ENCODE measurements at regions not wholly inside any gene's neighbourhood (a gene's known extent, or its start where the extent isn't known, plus 50 kb on each side); places are given as distances from the start of the nearest gene placed in this dataset.
A peak's percentile ranks its signal among the peaks of the same experiment; 100 is the strongest.

DNA sequence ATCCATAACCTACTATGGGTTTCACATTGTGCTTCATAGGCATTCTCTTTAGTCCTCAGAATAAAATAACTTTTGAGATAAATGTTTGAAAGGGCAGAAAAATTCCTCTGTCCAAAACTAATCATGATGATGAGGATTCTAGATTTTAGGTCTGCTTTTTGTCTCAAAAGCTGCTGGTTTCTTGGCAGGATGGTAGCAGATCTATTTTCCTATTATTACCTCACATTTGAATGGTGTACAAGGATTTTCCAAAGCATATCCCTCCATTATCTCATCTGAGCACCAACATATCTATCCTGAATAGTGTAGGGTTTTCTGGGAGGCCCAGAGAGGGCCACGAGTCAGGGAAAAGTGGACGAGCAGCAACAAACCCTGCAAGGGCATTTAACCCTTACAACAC, 201.9 kb downstream of the PLPP3 start:
- WGBS, result 67% methylated on average over 2 of the region's 2 CpGs
- peaks cover 21% of the 10 kb centered on the region for H3K4me1 ChIP-seq
- DNase-seq (ENCODE audit: low spot score in 2 of 2), result no peak

DNA sequence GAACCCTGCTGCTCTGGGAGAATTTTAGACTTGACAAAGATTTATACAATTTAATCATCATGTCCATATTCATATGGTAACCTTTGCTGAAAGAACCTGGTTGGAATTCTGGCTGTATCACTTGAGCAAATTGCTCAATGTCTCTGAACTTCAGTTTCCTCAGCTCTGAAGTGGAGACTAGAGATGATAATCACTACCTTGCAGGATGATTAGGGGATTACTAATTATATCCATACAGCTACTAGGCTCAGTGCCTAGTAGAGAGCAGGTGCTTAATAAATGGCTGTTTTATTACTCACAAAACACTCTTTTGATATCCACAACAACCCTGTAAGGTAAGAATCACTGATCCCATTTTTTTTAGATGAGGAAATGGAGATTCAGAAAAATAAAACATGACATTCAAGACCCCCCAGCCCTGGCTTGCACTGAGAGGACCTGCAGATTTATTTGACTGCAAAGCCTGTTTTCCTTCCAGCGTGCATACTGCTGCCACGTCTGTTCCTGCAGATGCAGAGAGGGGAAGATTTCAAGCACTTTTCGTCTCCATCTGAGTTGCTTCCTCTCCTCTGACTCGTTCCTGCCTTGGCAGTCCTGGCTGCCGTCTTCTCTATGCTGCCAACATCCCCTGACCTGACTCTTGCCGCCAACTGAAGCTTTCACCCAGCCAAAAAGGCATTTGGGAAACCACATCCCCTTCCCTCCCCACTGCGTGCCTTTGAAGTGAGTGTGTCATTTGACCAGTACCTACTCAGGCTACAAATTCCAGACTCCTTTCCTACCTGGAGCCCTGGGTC, 203.0 kb downstream of the PLPP3 start:
- no peaks in the 10 kb centered on the region for H3K9me3 ChIP-seq
- peaks cover 4% of the 10 kb centered on the region for H3K27me3 ChIP-seq
- H3K27ac ChIP-seq, result peak overlapping the region; percentile 46
- 22% methylated on average over 7 of the region's 7 CpGs for WGBS
- no peaks in the 10 kb centered on the region for H3K36me3 ChIP-seq
- peak in 1 of 2 donors; percentile 75 for DNase-seq (ENCODE audit: low spot score in 2 of 2)
- TF ChIP-seq EP300 (IDR thresholded peaks at IDR 0.05) (no peak), POLR2AphosphoS5 (IDR thresholded peaks at IDR 0.05) (no peak), POLR2A (IDR thresholded peaks at IDR 0.05) (no peak)
- TF ChIP-seq, protein P1, sequence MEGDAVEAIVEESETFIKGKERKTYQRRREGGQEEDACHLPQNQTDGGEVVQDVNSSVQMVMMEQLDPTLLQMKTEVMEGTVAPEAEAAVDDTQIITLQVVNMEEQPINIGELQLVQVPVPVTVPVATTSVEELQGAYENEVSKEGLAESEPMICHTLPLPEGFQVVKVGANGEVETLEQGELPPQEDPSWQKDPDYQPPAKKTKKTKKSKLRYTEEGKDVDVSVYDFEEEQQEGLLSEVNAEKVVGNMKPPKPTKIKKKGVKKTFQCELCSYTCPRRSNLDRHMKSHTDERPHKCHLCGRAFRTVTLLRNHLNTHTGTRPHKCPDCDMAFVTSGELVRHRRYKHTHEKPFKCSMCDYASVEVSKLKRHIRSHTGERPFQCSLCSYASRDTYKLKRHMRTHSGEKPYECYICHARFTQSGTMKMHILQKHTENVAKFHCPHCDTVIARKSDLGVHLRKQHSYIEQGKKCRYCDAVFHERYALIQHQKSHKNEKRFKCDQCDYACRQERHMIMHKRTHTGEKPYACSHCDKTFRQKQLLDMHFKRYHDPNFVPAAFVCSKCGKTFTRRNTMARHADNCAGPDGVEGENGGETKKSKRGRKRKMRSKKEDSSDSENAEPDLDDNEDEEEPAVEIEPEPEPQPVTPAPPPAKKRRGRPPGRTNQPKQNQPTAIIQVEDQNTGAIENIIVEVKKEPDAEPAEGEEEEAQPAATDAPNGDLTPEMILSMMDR (IDR thresholded peaks at IDR 0.05), result no peak
- H3K4me3 ChIP-seq, result no peak overlapping the region
- peaks cover 21% of the 10 kb centered on the region for H3K4me1 ChIP-seq

More for the DNA sequence above, 201.9 kb downstream of the PLPP3 start:
- TF ChIP-seq EP300 (IDR thresholded peaks at IDR 0.05), result no peak
- peaks cover 5% of the 10 kb centered on the region for H3K27me3 ChIP-seq
- H3K9me3 ChIP-seq, result no peaks in the 10 kb centered on the region
- no peak overlapping the region for H3K4me3 ChIP-seq
- H3K36me3 ChIP-seq, result no peaks in the 10 kb centered on the region
- peak overlapping the region; percentile 25 for H3K27ac ChIP-seq

DNA sequence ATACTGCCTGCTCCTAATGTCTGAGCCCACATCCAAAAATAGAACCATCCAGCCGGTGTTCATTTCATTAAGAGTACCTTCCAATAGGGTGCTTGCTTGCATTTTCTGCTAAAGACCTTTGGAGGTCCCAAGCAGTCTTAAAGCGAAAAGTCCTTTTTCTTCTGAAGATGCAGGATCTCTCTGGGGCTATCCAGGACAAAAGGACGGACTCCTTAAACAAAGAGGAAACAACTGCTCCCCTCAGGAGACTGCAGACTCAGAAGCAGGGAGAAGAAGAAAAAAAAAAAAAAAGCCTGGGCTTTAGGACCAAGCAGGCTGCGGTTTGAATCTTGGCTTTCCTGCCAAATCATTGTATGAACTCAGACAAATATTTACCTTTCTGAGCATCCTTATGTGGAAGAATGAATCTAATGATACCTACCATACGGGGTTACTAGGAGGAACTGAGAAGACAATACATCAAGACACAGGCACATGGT, 204.0 kb downstream of the PLPP3 start:
- Histone ChIP-seq H3K36me3 (no peaks in the 10 kb centered on the region), H3K27me3 (no peaks in the 10 kb centered on the region), H3K4me1 (peaks cover 21% of the 10 kb centered on the region), H3K27ac (no peak overlapping the region), H3K9me3 (no peaks in the 10 kb centered on the region), H3K4me3 (no peak overlapping the region)
- DNase-seq (ENCODE audit: low spot score in 2 of 2), result no peak
- WGBS, result 65% methylated on average over 5 of the region's 5 CpGs
- no peak for TF ChIP-seq EP300 (IDR thresholded peaks at IDR 0.05)
- no peak for TF ChIP-seq POLR2AphosphoS5 (IDR thresholded peaks at IDR 0.05)
- TF ChIP-seq POLR2A (IDR thresholded peaks at IDR 0.05), result no peak
- TF ChIP-seq, protein P1 (IDR thresholded peaks at IDR 0.05), result no peak

DNA sequence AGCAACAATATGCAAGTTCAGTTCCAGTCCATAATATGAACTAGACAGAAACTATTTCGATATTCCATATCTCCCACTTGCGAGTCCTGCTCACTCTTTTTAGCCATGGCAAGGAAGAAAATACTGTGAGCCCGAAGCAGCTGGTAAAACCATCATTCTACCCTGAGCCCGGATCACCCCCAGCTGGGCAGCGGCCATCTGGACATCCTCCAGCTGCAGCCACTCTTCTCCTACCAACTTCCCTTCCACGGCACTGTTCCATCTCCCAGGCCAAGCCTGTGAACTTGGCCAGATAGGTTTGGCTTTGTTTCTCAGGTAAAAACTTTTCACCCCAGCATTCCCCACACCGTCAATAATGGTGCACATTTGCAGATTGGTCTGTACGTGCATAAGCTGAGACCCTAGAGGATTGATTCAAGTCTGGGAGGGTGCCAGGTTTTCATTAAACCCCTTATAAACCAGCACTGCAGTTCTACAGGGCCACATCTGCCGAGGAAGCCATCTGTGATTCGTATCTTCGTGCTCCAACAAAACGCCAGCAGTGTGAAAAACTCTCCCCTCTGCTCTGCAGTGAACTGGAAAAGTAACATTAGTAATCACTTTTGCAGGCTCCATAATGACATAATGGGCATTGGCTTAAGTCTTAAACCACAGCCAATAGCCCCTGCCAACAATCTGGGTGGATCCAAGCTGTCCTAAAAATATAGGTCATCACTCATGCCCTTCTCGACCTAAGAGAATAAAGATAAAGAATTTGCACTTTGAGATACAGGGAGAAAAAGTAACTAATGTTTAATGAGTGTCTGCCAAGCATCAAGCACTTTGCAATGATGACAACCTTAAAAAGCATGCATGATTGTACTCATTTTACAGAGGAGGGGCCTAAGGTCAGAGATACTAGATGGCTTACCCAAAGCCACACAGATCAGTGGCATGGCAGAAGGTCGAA, 205.1 kb downstream of the PLPP3 start:
- H3K36me3 ChIP-seq, result no peaks in the 10 kb centered on the region
- H3K27me3 ChIP-seq, result no peaks in the 10 kb centered on the region
- DNase-seq (ENCODE audit: low spot score in 2 of 2), result no peak
- H3K27ac ChIP-seq, result no peak overlapping the region
- no peak overlapping the region for H3K4me3 ChIP-seq
- peaks cover 21% of the 10 kb centered on the region for H3K4me1 ChIP-seq
- 55% methylated on average over 14 of the region's 14 CpGs for WGBS
- TF ChIP-seq EP300 (IDR thresholded peaks at IDR 0.05), result no peak
- no peak for TF ChIP-seq POLR2AphosphoS5 (IDR thresholded peaks at IDR 0.05)
- TF ChIP-seq POLR2A (IDR thresholded peaks at IDR 0.05), result no peak
- TF ChIP-seq, protein P1 (IDR thresholded peaks at IDR 0.05), result no peak
- no peaks in the 10 kb centered on the region for H3K9me3 ChIP-seq

DNA sequence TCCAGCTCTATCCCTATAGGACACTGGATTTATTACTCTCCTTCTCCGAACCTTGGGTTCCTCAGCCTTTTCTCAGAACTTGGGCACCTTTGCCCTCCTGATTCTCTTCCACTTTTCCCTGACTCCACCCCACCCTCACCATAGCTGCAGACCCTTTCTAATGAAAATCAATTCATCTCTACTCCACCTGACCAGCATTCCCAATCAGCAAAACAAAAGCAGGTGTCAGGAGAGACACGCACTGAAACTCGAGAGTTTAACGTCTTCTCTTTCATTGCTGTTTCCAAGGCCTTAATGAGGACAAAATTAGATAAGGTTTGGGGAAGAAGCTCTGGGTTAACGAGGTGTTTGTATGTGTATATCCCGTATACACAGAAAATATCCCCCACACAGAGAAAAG, 208.8 kb downstream of the PLPP3 start:
- no peak overlapping the region for H3K27ac ChIP-seq
- no peaks in the 10 kb centered on the region for H3K36me3 ChIP-seq
- no peaks in the 10 kb centered on the region for H3K9me3 ChIP-seq
- no peak for DNase-seq (ENCODE audit: low spot score in 2 of 2)
- H3K4me3 ChIP-seq, result no peak overlapping the region
- no peaks in the 10 kb centered on the region for H3K27me3 ChIP-seq
- WGBS, result 94% methylated on average over 6 of the region's 6 CpGs
- no peak for TF ChIP-seq POLR2A (IDR thresholded peaks at IDR 0.05)
- TF ChIP-seq EP300 (IDR thresholded peaks at IDR 0.05), result no peak
- TF ChIP-seq POLR2AphosphoS5 (IDR thresholded peaks at IDR 0.05), result no peak
- TF ChIP-seq, protein P1 (IDR thresholded peaks at IDR 0.05), result no peak
- peaks cover 7% of the 10 kb centered on the region for H3K4me1 ChIP-seq

All from suprapubic skin (tissue), 4 donors.